Cardiac muscle cell (in vitro differentiated cells and primary cell): ENCODE measurements at regions not wholly inside any gene's neighbourhood (a gene's known extent, or its start where the extent isn't known, plus 50 kb on each side); places are given as distances from the start of the nearest gene placed in this dataset.
A peak's percentile ranks its signal among the peaks of the same experiment; 100 is the strongest.

Experiments
- DNase-seq, 2 donors: peaks; one replicate each; pipeline versions ENCODE4 v3.0.0 to v3.0.0-alpha.2; 2010 to 2017; ENCODE audit warnings: low read depth in 1 of 2, low spot score in 1 of 2
- H3K27ac ChIP-seq: fragments of 200-600 bp; sonication (generic); 2 replicates; pipeline ENCODE4 v1.5.1; 2016
- H3K27me3 ChIP-seq: fragments of 200-600 bp; sonication (generic); 2 replicates; pipeline ENCODE4 v1.6.0; 2016; ENCODE audit warnings: control low read depth
- H3K36me3 ChIP-seq: fragments of 200-600 bp; sonication (generic); 2 replicates; pipeline ENCODE4 v1.5.1; 2016; ENCODE audit warnings: control low read depth
- H3K4me1 ChIP-seq: fragments of 200-600 bp; sonication (generic); 2 replicates; pipeline ENCODE4 v1.8.1; 2017; ENCODE audit warnings: low read depth, mild to moderate bottlenecking, mixed run types
- H3K4me3 ChIP-seq: fragments of 200-600 bp; sonication (generic); 2 replicates; pipeline ENCODE4 v1.5.1; 2016; ENCODE audit warnings: mild to moderate bottlenecking
- H3K9me3 ChIP-seq: fragments of 200-600 bp; sonication (generic); 2 replicates; pipeline ENCODE4 v1.5.1; 2017; ENCODE audit warnings: low read depth, mild to moderate bottlenecking, control low read depth
- CTCF ChIP-seq: IDR thresholded peaks from 2 replicates; pipeline ENCODE4 v1.5.1; 2012; ENCODE audit warnings: low read depth, mild to moderate bottlenecking, low read length

GRCh38 chrX:120001787-120002186 lies 58.2 kb upstream of the NKAP start:
- H3K27ac ChIP-seq, result no peak overlapping the region
- no peak for DNase-seq
- no peak overlapping the region for H3K4me3 ChIP-seq
- H3K9me3 ChIP-seq, result no peaks in the 10 kb centered on the region
- peaks cover 79% of the 10 kb centered on the region for H3K27me3 ChIP-seq
- TF ChIP-seq CTCF, result no peak
- H3K36me3 ChIP-seq, result no peaks in the 10 kb centered on the region
- H3K4me1 ChIP-seq, result no peaks in the 10 kb centered on the region

DNA sequence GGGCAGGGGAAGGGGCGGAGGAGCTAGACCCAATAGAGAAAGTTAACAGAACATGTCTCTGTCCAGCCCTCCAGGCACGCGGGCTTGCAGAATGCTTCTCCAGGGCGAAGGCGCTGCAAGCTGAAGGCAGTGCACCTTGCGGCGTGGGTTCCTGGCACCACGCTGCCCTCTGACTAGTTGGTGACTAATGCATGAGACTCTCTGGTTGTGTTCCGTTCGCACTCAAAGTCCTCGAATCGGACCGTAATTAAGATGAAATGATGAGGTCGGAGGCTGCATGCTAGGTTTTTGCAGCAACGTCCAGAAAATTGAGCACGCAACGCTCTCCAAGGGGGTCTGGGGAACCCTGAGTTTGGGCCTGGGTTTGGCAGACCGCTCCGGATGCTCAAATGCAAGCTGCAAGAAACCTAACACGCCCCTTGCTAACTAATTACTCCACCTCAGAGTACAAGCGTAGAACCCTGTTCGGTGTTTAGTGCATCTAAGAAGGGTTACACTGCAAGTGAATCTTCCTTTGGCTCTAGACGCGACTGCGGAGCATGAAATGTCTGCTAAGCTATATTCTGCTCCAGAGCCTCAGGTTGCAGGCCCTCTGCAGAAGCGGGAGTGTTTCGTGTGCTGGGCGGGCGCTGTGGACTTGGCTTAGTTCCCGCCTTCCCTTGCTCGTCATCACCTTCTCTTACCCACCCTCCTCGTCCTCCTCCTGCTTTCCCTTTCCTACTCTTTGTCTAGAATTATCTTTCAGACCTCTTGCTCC lies 57.1 kb upstream of the NKAP start:
- Histone ChIP-seq H3K9me3 (no peaks in the 10 kb centered on the region), H3K36me3 (no peaks in the 10 kb centered on the region), H3K27ac (no peak overlapping the region), H3K27me3 (peaks cover 90% of the 10 kb centered on the region), H3K4me3 (no peak overlapping the region), H3K4me1 (no peaks in the 10 kb centered on the region)
- DNase-seq, result peak in 1 of 2 donors; percentile 40
- TF ChIP-seq CTCF, result no peak

GRCh38 chrX:119999087-119999634 lies 55.6 kb upstream of the NKAP start:
- H3K27ac ChIP-seq, result no peak overlapping the region
- TF ChIP-seq CTCF, result no peak
- H3K9me3 ChIP-seq, result no peaks in the 10 kb centered on the region
- no peaks in the 10 kb centered on the region for H3K4me1 ChIP-seq
- no peak overlapping the region for H3K4me3 ChIP-seq
- DNase-seq, result no peak
- H3K36me3 ChIP-seq, result no peaks in the 10 kb centered on the region
- H3K27me3 ChIP-seq, result peaks cover 98% of the 10 kb centered on the region

DNA sequence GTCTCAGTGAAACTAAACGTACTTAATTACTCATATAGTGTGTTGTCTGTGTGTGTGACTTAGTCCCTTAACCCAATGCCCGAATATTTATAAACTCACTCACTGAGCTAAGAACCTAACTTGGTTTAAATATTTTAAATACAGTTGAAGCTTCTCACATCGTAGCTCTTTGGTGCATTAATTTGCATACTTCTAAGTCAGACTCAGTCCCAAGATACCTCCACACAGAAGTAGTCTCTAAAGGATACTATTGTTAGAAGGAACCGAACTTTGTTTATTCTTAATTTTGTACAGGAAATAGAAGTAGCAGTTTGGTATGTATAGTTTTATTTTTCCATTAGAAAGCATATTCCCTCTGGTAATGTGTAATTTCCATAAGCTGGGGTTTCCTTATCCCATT lies 54.0 kb upstream of the NKAP start:
- H3K27me3 ChIP-seq, result peaks cover 100% of the 10 kb centered on the region
- DNase-seq, result no peak
- H3K4me1 ChIP-seq, result no peaks in the 10 kb centered on the region
- no peaks in the 10 kb centered on the region for H3K36me3 ChIP-seq
- no peak for TF ChIP-seq CTCF
- no peaks in the 10 kb centered on the region for H3K9me3 ChIP-seq
- no peak overlapping the region for H3K27ac ChIP-seq
- H3K4me3 ChIP-seq, result no peak overlapping the region

GRCh38 chrX:119996600-119997524 lies 53.3 kb upstream of the NKAP start:
- H3K4me3 ChIP-seq, result no peak overlapping the region
- no peak for DNase-seq
- peaks cover 100% of the 10 kb centered on the region for H3K27me3 ChIP-seq
- no peaks in the 10 kb centered on the region for H3K36me3 ChIP-seq
- no peak for TF ChIP-seq CTCF
- H3K27ac ChIP-seq, result no peak overlapping the region
- no peaks in the 10 kb centered on the region for H3K4me1 ChIP-seq
- H3K9me3 ChIP-seq, result no peaks in the 10 kb centered on the region
